Keratinocyte (primary cell): ENCODE measurements at regions not wholly inside any gene's neighbourhood (a gene's known extent, or its start where the extent isn't known, plus 50 kb on each side); places are given as distances from the start of the nearest gene placed in this dataset.

Source experiments
- DNase-seq: peaks from one replicate; pipeline ENCODE4 v3.0.0-alpha.2; 2011; ENCODE audit warnings: low read depth, missing footprints, low spot score
- FAIRE-seq: peaks from 2 replicates; lab custom pipeline; 2011; peaks lifted over from hg19 to GRCh38; lab: Jason Lieb, UNC
- H2AFZ ChIP-seq: 2 replicates; pipeline ENCODE4 v1.6.0; 2012; ENCODE audit warnings: low read length, control low read depth, inconsistent platforms; ENCODE audit not compliant: control insufficient read depth
- H3K27ac ChIP-seq: 2 replicates; pipeline ENCODE4 v1.5.1; 2011; ENCODE audit warnings: low read length; ENCODE audit not compliant: control insufficient read depth, insufficient read depth
- H3K27me3 ChIP-seq: 3 replicates; pipeline ENCODE4 v1.6.0; 2011; ENCODE audit warnings: low read length; ENCODE audit not compliant: control insufficient read depth, insufficient read depth; ENCODE audit errors: extremely low read depth
- H3K36me3 ChIP-seq, 2 experiments: 2 replicates in 1 of 2; 3 replicates in 1 of 2; pipeline ENCODE4 v1.5.1; 2011; ENCODE audit warnings: low read length in 2 of 2, mild to moderate bottlenecking in 1 of 2; ENCODE audit not compliant: control insufficient read depth in 2 of 2, insufficient read depth in 2 of 2; ENCODE audit errors: extremely low read depth in 1 of 2
- H3K4me1 ChIP-seq: 3 replicates; pipeline ENCODE4 v1.5.1; 2011; ENCODE audit warnings: low read length; ENCODE audit not compliant: control insufficient read depth, insufficient read depth; ENCODE audit errors: extremely low read depth
- H3K4me2 ChIP-seq: 3 replicates; pipeline ENCODE4 v1.6.0; 2011; ENCODE audit warnings: low read depth, low read length; ENCODE audit not compliant: control insufficient read depth, insufficient read depth; ENCODE audit errors: extremely low read depth
- H3K4me3 ChIP-seq, 3 experiments: fragments of 200-600 bp in 1 of 3; sonication (generic) in 1 of 3; 2 replicates in 2 of 3; 3 replicates in 1 of 3; pipeline ENCODE4 v1.5.1; 2011 to 2016; ENCODE audit warnings: low read length in 3 of 3, mild to moderate bottlenecking in 3 of 3, control low read depth in 2 of 3, inconsistent platforms in 1 of 3, low read depth in 1 of 3, mixed read lengths in 1 of 3, mixed run types in 1 of 3, moderate library complexity in 1 of 3; ENCODE audit not compliant: control insufficient read depth in 2 of 3, insufficient read depth in 2 of 3; ENCODE audit errors: extremely low read depth in 1 of 3
- H3K79me2 ChIP-seq: 2 replicates; pipeline ENCODE4 v1.6.0; 2012; ENCODE audit warnings: low read length; ENCODE audit not compliant: control insufficient read depth, insufficient read depth
- H3K9ac ChIP-seq: 3 replicates; pipeline ENCODE4 v1.6.0; 2011; ENCODE audit warnings: low read length; ENCODE audit not compliant: control insufficient read depth, insufficient read depth; ENCODE audit errors: extremely low read depth
- H3K9me1 ChIP-seq: 3 replicates; pipeline ENCODE4 v1.6.0; 2011; ENCODE audit warnings: low read length; ENCODE audit not compliant: control insufficient read depth, insufficient read depth; ENCODE audit errors: extremely low read depth
- H3K9me3 ChIP-seq: 2 replicates; pipeline ENCODE4 v1.5.1; 2012; ENCODE audit warnings: low read depth, low read length; ENCODE audit not compliant: control insufficient read depth
- H4K20me1 ChIP-seq: 3 replicates; pipeline ENCODE4 v1.6.0; 2011; ENCODE audit warnings: low read length; ENCODE audit not compliant: control insufficient read depth, insufficient read depth; ENCODE audit errors: extremely low read depth
- CTCF ChIP-seq, 3 experiments: IDR thresholded peaks in 1 of 3; conservative IDR thresholded peaks in 1 of 3; optimal IDR thresholded peaks in 1 of 3; 2 replicates in 2 of 3; 3 replicates in 1 of 3; pipeline versions ENCODE3 to v1.5.1; 2011; ENCODE audit warnings: low read length in 3 of 3, mild to moderate bottlenecking in 3 of 3, moderate library complexity in 2 of 3, control low read depth in 1 of 3, inconsistent platforms in 1 of 3; ENCODE audit not compliant: insufficient read depth in 2 of 3; ENCODE audit errors: extremely low read depth in 1 of 3
- EZH2 ChIP-seq: IDR thresholded peaks from one replicate; pipeline ENCODE4 v1.6.1; 2012; ENCODE audit warnings: inconsistent platforms, mild to moderate bottlenecking, low read length, moderate library complexity
- dilution Hi-C: fragments of 300-500 bp; cut with MboI; formaldehyde crosslinking; loops from one replicate; pipeline ENCODE4 v1.7.0; 2020; ENCODE audit warnings: low sequenced_read_pairs; ENCODE audit not compliant: extremely low pct_ligation_motif_present

GRCh38 chr9:73412874-73413273 lies 261.2 kb downstream of the ANXA1 start:
- H2AFZ ChIP-seq = no peak overlapping the region
- H3K9ac ChIP-seq = no peak overlapping the region
- H3K27ac ChIP-seq = no peak overlapping the region
- FAIRE-seq (no peak), DNase-seq (no peak)
- H3K36me3 ChIP-seq = no peaks in the 10 kb centered on the region
- H3K4me1 ChIP-seq = no peaks in the 10 kb centered on the region
- H3K4me2 ChIP-seq = no peak overlapping the region
- H3K9me1 ChIP-seq = no peaks in the 10 kb centered on the region
- no peaks in the 10 kb centered on the region for H3K79me2 ChIP-seq
- dilution Hi-C loops = no loop called here
- no peaks in the 10 kb centered on the region for H3K27me3 ChIP-seq
- H3K9me3 ChIP-seq = no peaks in the 10 kb centered on the region
- H3K4me3 ChIP-seq = no peak overlapping the region
- no peaks in the 10 kb centered on the region for H4K20me1 ChIP-seq
- TF ChIP-seq EZH2 = no peak
- TF ChIP-seq CTCF (optimal IDR thresholded peaks at IDR 0.05 in 1 of 3, IDR thresholded peaks at IDR 0.05 in 1 of 3, conservative IDR thresholded peaks at IDR 0.05 in 1 of 3; ENCODE audit: extremely low read depth in 1 of 3, insufficient read depth in 2 of 3, low read length in 3 of 3) = no peak

GRCh38 chr9:73423891-73424290 lies 272.2 kb downstream of the ANXA1 start:
- Histone ChIP-seq H3K79me2 (no peaks in the 10 kb centered on the region), H3K9me1 (no peaks in the 10 kb centered on the region), H3K4me2 (no peak overlapping the region), H2AFZ (no peak overlapping the region), H4K20me1 (no peaks in the 10 kb centered on the region), H3K9ac (no peak overlapping the region), H3K27me3 (no peaks in the 10 kb centered on the region), H3K4me1 (no peaks in the 10 kb centered on the region), H3K36me3 (no peaks in the 10 kb centered on the region), H3K27ac (no peak overlapping the region), H3K9me3 (no peaks in the 10 kb centered on the region), H3K4me3 (no peak overlapping the region)
- dilution Hi-C loops = no loop called here
- no peak for FAIRE-seq
- no peak for TF ChIP-seq EZH2
- TF ChIP-seq CTCF (optimal IDR thresholded peaks at IDR 0.05 in 1 of 3, IDR thresholded peaks at IDR 0.05 in 1 of 3, conservative IDR thresholded peaks at IDR 0.05 in 1 of 3; ENCODE audit: extremely low read depth in 1 of 3, insufficient read depth in 2 of 3, low read length in 3 of 3) = no peak
- no peak for DNase-seq
